ENCODE measurements at regions not wholly inside any gene's neighbourhood (a gene's known extent, or its start where the extent isn't known, plus 50 kb on each side); places are given as distances from the start of the nearest gene placed in this dataset.

DNA sequence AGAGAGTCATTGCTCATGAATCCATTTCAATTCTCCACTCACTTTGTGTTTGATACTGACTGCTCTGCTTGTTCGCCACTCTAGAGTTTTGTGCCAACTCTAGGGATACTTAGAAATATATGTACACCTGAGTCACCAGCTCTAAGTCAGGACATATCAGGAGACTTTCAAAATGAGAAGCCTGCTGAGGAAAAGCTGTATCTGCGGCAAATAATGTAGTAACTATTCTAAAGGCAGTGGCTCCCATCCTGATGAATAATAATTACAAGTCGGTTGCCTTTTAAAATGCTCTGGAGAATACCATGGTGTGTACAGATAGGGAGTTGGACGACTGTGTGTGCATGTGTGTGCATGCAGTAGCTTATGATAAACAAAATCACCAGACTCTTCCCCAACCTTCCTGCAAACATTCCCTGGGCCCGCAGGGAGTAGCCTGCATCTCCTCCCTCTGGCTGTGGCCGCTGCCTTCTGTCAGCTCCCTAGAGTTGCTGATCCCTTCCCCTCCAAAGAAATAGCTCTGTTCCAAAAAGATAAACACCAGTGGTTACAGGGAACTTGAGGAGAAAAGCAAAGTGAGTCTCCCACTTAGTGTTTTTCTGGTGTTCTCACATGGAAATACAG is 346.3 kb upstream of the UMPS start:
- H3K36me3 Mint-ChIP-seq (ENCODE audit: insufficient read depth) = no peaks in the 10 kb centered on the region
- no peaks in the 10 kb centered on the region for H3K4me1 Mint-ChIP-seq (ENCODE audit: low read depth)
- ATAC-seq (no peak), DNase-seq (no peak)
- H3K9me3 Mint-ChIP-seq = no peaks in the 10 kb centered on the region
- H3K27me3 Mint-ChIP-seq (ENCODE audit: low read depth) = peaks cover 12% of the 10 kb centered on the region
- H3K4me3 Mint-ChIP-seq = no peak overlapping the region

DNA sequence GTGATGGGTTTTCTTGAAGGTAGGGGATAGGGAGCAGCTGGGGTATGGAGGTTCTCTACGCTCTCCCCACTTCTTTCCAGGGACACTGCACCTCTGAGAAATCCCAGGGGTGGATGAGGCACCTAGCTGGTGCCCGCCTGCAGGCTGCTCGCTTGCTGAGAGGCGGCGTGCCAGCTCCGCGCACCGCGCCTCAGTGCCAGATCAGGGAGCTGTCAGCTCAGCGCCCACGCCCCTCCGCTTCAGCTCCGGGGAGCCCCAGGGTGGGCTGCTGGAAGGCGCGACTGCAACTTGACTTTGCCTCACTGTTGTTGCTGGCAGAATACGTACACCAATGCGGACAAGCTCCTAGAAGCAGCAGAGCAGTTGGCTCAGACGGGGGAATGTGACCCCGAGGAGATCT is 345.7 kb upstream of the UMPS start:
- H3K4me1 Mint-ChIP-seq (ENCODE audit: low read depth) = no peaks in the 10 kb centered on the region
- H3K36me3 Mint-ChIP-seq (ENCODE audit: insufficient read depth) = no peaks in the 10 kb centered on the region
- DNase-seq = no peak
- H3K9me3 Mint-ChIP-seq = no peaks in the 10 kb centered on the region
- ATAC-seq = no peak
- H3K4me3 Mint-ChIP-seq = no peak overlapping the region
- H3K27me3 Mint-ChIP-seq (ENCODE audit: low read depth) = peaks cover 12% of the 10 kb centered on the region

DNA sequence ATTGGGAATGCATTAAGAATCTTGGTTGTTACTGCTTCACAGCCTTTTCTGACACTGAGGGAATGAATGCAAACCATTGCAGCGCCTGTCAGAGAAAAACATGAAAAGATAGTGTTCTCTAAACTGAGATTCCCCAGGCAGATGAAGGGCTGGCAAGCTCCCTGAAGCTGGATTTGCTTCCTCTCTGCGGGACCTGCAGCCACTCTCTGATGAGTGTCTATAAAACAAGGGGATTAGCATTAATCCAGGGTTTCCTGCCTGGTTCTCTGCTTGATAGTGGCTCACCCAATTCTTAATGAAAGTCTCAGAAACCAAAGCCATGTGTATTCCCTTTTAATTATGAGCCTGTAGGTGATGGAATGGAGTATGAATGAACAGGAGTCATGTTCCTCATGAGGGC is 344.3 kb upstream of the UMPS start:
- Mint-ChIP-seq H3K27me3 (ENCODE audit: low read depth) (peaks cover 12% of the 10 kb centered on the region), H3K4me1 (ENCODE audit: low read depth) (no peaks in the 10 kb centered on the region), H3K36me3 (ENCODE audit: insufficient read depth) (no peaks in the 10 kb centered on the region), H3K4me3 (no peak overlapping the region), H3K9me3 (no peaks in the 10 kb centered on the region)
- no peak for ATAC-seq
- no peak for DNase-seq

DNA sequence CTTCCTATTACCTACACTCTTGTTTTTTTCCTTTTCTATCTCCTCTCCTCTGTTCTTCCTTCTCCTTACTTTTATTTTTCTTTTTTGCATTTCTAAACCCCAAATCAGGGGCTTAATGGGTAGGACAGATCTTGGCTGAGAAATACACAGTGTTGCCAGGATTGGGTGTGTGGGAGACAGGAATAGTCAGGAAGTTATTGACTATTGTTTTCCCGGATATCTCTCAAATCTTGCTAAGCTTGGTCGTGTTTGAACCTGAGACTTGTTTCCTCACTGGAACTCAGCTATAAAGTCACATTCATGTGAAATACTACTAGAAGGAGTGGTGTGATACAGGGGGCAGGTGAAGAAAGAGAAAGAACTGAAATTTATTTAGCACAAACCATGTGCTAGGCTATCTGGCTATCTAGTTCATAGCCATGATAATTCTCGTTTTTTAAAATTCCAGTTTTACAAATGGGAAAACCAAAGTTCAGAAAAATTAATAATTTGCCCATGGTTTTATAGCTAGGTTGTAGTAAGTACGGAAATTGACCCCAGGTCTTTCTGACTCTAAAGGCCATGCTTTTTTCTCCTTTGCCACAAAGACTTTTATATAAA is 343.2 kb upstream of the UMPS start:
- H3K36me3 Mint-ChIP-seq (ENCODE audit: insufficient read depth) = no peaks in the 10 kb centered on the region
- ATAC-seq (no peak), DNase-seq (no peak)
- no peaks in the 10 kb centered on the region for H3K4me1 Mint-ChIP-seq (ENCODE audit: low read depth)
- H3K9me3 Mint-ChIP-seq = no peaks in the 10 kb centered on the region
- peaks cover 11% of the 10 kb centered on the region for H3K27me3 Mint-ChIP-seq (ENCODE audit: low read depth)
- no peak overlapping the region for H3K4me3 Mint-ChIP-seq

DNA sequence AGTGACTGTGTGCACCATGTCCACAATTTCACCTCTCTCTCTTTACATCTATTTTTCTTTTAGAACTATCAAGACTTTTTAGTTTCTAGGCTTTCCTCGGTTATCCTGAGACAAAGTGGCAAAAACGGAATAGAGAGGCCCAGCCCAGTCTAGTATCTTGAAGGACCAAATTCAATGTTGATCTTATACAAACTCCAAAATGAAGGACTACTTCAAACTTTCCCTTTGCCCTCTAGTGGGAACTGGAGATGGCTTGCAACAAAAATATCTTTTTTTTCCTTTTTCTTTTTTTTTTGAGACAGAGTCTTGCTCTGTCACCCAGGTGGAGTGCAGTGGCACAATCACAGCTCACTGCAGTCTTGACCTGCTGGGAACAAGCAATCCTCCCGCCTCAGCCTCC is 338.5 kb upstream of the UMPS start:
- H3K4me1 Mint-ChIP-seq (ENCODE audit: low read depth) = no peaks in the 10 kb centered on the region
- ATAC-seq = no peak

GRCh38 chr3:124393340-124393739 is 336.9 kb upstream of the UMPS start:
- DNase-seq = no peak
- Mint-ChIP-seq H3K36me3 (ENCODE audit: insufficient read depth) (no peaks in the 10 kb centered on the region), H3K27me3 (ENCODE audit: low read depth) (peaks cover 11% of the 10 kb centered on the region), H3K4me1 (ENCODE audit: low read depth) (no peaks in the 10 kb centered on the region), H3K4me3 (no peak overlapping the region), H3K9me3 (no peaks in the 10 kb centered on the region)
- ATAC-seq = no peak

More for the DNA sequence above, 338.5 kb upstream of the UMPS start:
- DNase-seq = no peak
- Mint-ChIP-seq H3K27me3 (ENCODE audit: low read depth) (peaks cover 9% of the 10 kb centered on the region), H3K9me3 (no peaks in the 10 kb centered on the region), H3K36me3 (ENCODE audit: insufficient read depth) (no peaks in the 10 kb centered on the region), H3K4me3 (no peak overlapping the region)

DNA sequence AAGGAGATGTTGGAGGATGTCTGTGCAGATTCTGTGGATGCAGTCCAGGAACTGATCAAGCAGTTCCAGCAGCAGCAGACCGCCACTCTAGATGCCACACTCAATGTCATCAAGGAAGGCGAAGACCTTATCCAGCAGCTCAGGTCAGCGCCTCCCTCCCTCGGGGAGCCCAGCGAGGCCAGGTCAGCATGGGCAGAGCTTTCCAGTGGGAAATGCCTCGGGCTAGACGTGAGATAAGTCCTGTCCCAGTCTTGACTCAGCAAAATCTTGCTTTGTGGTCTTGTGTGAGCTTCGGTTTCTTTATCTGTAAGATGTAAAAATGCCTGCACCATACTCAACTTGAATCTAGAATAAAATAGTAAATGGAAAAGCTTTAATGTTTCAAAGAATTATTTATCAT is 335.1 kb upstream of the UMPS start:
- Mint-ChIP-seq H3K27me3 (ENCODE audit: low read depth) (peaks cover 13% of the 10 kb centered on the region), H3K9me3 (no peaks in the 10 kb centered on the region), H3K4me3 (no peak overlapping the region), H3K4me1 (ENCODE audit: low read depth) (no peaks in the 10 kb centered on the region), H3K36me3 (ENCODE audit: insufficient read depth) (no peaks in the 10 kb centered on the region)
- no peak for DNase-seq
- no peak for ATAC-seq

GRCh38 chr3:124395584-124396338 is 334.5 kb upstream of the UMPS start:
- Mint-ChIP-seq H3K36me3 (ENCODE audit: insufficient read depth) (no peaks in the 10 kb centered on the region), H3K4me1 (ENCODE audit: low read depth) (no peaks in the 10 kb centered on the region), H3K4me3 (no peak overlapping the region), H3K9me3 (no peaks in the 10 kb centered on the region), H3K27me3 (ENCODE audit: low read depth) (peaks cover 17% of the 10 kb centered on the region)
- ATAC-seq (no peak), DNase-seq (no peak)

DNA sequence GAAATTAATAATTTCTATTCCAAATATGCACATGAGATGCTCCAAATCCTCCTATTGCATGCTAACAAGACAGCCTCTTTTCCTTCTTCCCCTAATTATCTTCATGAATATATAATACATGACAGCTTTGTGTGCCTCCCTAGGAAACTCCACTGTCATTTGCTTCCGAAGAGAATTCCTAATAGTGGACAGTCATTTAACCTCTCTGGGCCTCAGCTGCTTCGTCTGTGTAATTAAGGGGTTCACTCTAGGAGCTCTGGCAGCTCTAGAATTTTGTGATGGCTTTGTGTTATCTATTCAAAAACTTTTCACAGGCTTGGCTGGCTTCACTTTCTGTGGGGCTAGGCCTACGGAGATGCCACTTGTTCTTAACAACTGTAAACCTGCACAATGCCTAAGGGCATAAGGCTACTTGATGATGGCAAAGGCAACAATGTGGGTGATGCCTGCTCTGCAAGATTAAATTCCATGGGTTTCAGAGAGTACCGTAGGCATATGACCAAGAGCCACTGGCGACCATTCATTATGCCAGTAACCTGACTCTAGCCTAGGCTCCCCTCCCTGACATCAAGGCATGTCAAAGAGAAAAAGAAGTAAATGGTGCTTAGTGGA is 333.8 kb upstream of the UMPS start:
- Mint-ChIP-seq H3K4me3 (no peak overlapping the region), H3K9me3 (no peaks in the 10 kb centered on the region), H3K27me3 (ENCODE audit: low read depth) (peaks cover 17% of the 10 kb centered on the region), H3K4me1 (ENCODE audit: low read depth) (no peaks in the 10 kb centered on the region), H3K36me3 (ENCODE audit: insufficient read depth) (no peaks in the 10 kb centered on the region)
- DNase-seq = no peak
- ATAC-seq = no peak

GRCh38 chr3:124397088-124397487 is 333.2 kb upstream of the UMPS start:
- no peak for ATAC-seq
- no peaks in the 10 kb centered on the region for H3K4me1 Mint-ChIP-seq (ENCODE audit: low read depth)

GRCh38 chr3:124398594-124398993 is 331.7 kb upstream of the UMPS start:
- H3K9me3 Mint-ChIP-seq = no peaks in the 10 kb centered on the region
- H3K4me1 Mint-ChIP-seq (ENCODE audit: low read depth) = no peaks in the 10 kb centered on the region
- peaks cover 16% of the 10 kb centered on the region for H3K27me3 Mint-ChIP-seq (ENCODE audit: low read depth)
- no peak for ATAC-seq
- no peaks in the 10 kb centered on the region for H3K36me3 Mint-ChIP-seq (ENCODE audit: insufficient read depth)
- H3K4me3 Mint-ChIP-seq = no peak overlapping the region
- no peak for DNase-seq

More at GRCh38 chr3:124397088-124397487, 333.2 kb upstream of the UMPS start:
- no peak overlapping the region for H3K4me3 Mint-ChIP-seq
- no peaks in the 10 kb centered on the region for H3K9me3 Mint-ChIP-seq
- DNase-seq = no peak
- H3K27me3 Mint-ChIP-seq (ENCODE audit: low read depth) = peaks cover 19% of the 10 kb centered on the region
- no peaks in the 10 kb centered on the region for H3K36me3 Mint-ChIP-seq (ENCODE audit: insufficient read depth)

DNA sequence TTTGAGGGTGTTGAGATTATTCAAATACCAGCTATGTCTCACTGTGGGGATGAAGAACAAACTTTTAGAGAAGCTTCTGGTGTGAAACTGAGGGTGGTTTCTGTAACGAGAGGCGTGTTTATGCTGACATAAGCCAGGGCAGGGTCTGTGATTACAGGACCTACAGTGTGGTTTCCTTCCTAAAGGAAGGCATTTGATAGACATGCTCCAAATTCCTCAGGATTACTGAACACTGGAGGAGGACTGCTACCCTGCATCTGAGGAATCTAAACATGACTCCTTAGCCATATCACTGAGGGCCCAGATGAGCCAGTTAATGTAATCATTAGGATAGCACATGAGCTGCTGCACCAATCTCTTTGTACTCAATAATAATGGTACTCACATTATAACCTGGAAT is 328.4 kb upstream of the UMPS start:
- peaks cover 15% of the 10 kb centered on the region for H3K27me3 Mint-ChIP-seq (ENCODE audit: low read depth)
- no peaks in the 10 kb centered on the region for H3K36me3 Mint-ChIP-seq (ENCODE audit: insufficient read depth)
- DNase-seq = no peak
- H3K4me3 Mint-ChIP-seq = no peak overlapping the region
- no peaks in the 10 kb centered on the region for H3K4me1 Mint-ChIP-seq (ENCODE audit: low read depth)
- no peak for ATAC-seq
- H3K9me3 Mint-ChIP-seq = no peaks in the 10 kb centered on the region

- ATAC-seq (no peak), DNase-seq (no peak)
- Mint-ChIP-seq H3K4me1 (ENCODE audit: low read depth) (no peaks in the 10 kb centered on the region), H3K4me3 (no peak overlapping the region), H3K9me3 (no peaks in the 10 kb centered on the region), H3K27me3 (ENCODE audit: low read depth) (peaks cover 12% of the 10 kb centered on the region), H3K36me3 (ENCODE audit: insufficient read depth) (no peaks in the 10 kb centered on the region)
Observed at GRCh38 chr3:124402791-124403190, 327.5 kb upstream of the UMPS start.

DNA sequence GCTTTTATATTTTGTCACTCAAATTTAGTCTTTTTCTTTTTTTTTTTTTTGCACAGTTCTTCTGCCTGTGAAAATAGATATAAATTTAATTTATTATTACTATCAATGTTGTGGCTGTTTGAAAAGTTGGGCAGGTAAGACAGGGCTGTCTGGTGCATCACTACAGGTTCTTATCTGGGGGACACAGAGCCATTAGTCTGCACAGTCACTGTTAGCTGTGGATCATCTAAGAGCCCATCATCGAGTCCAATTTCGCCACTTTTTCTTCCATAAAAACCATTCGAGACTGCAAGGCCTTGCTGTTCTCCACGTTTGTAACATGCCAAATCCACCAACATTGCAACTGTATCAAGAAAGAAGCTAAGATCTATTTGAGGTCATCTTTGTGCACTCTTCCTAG is 325.6 kb upstream of the UMPS start:
- no peaks in the 10 kb centered on the region for H3K36me3 Mint-ChIP-seq (ENCODE audit: insufficient read depth)
- ATAC-seq = no peak

GRCh38 chr3:124407260-124407659 is 323.0 kb upstream of the UMPS start:
- no peak overlapping the region for H3K4me3 Mint-ChIP-seq
- H3K27me3 Mint-ChIP-seq (ENCODE audit: low read depth) = peaks cover 8% of the 10 kb centered on the region
- DNase-seq = no peak

More for the DNA sequence above, 325.6 kb upstream of the UMPS start:
- no peaks in the 10 kb centered on the region for H3K4me1 Mint-ChIP-seq (ENCODE audit: low read depth)
- no peaks in the 10 kb centered on the region for H3K9me3 Mint-ChIP-seq
- no peak overlapping the region for H3K4me3 Mint-ChIP-seq
- H3K27me3 Mint-ChIP-seq (ENCODE audit: low read depth) = peaks cover 13% of the 10 kb centered on the region
- no peak for DNase-seq

More at GRCh38 chr3:124407260-124407659, 323.0 kb upstream of the UMPS start:
- Mint-ChIP-seq H3K9me3 (no peaks in the 10 kb centered on the region), H3K4me1 (ENCODE audit: low read depth) (no peaks in the 10 kb centered on the region), H3K36me3 (ENCODE audit: insufficient read depth) (no peaks in the 10 kb centered on the region)
- no peak for ATAC-seq
